ENCODE measurements at regions not wholly inside any gene's neighbourhood (a gene's known extent, or its start where the extent isn't known, plus 50 kb on each side); places are given as distances from the start of the nearest gene placed in this dataset.

- no peak overlapping the region for H3K4me3 ChIP-seq (ENCODE audit: low read depth, low read length)
- H3K4me1 ChIP-seq (ENCODE audit: control insufficient read depth, insufficient read depth, low read length): no peaks in the 10 kb centered on the region
- no peaks in the 10 kb centered on the region for H3K36me3 ChIP-seq (ENCODE audit: control insufficient read depth, insufficient read depth, low read length)
- H3K27ac ChIP-seq (ENCODE audit: low read depth, low read length): no peak overlapping the region
- H3K9ac ChIP-seq (ENCODE audit: low read depth, low read length): no peak overlapping the region
- H3K9me3 ChIP-seq (ENCODE audit: control insufficient read depth, insufficient read depth, low read length): no peaks in the 10 kb centered on the region
- H3K27me3 ChIP-seq (ENCODE audit: control insufficient read depth, insufficient read depth, low read length): no peaks in the 10 kb centered on the region
Observed at GRCh38 chr9:109880276-109881169, 100.5 kb downstream of the PALM2AKAP2 start.

GRCh38 chr9:109883623-109884022, 103.6 kb downstream of the PALM2AKAP2 start:
- Histone ChIP-seq H3K27ac (ENCODE audit: low read depth, low read length) (no peak overlapping the region), H3K9me3 (ENCODE audit: control insufficient read depth, insufficient read depth, low read length) (no peaks in the 10 kb centered on the region), H3K4me1 (ENCODE audit: control insufficient read depth, insufficient read depth, low read length) (0 out of 2 replicates have a peak, but pooled peaks cover 6% of the 10 kb centered on the region), H3K9ac (ENCODE audit: low read depth, low read length) (no peak overlapping the region), H3K4me3 (ENCODE audit: low read depth, low read length) (no peak overlapping the region), H3K27me3 (ENCODE audit: control insufficient read depth, insufficient read depth, low read length) (no peaks in the 10 kb centered on the region), H3K36me3 (ENCODE audit: control insufficient read depth, insufficient read depth, low read length) (no peaks in the 10 kb centered on the region)

DNA sequence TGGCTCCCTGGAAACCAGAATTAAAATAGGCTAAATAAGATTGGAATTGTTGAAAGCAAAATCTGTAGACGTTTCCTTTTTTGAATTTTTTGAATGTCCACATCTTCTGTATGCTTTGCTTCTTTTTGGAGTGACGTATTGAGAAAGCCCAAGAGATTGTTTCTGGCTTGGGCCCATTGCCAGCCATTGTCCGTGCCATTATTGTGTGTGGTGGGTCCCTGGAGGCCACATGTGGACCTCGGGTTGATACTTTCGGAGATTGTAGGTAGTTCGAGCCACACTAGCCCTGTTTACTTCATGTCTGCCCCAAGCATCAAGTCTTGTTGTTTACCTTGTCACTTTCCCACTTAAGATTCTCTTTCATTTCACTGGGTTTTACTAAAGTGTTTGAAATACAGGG, 106.0 kb downstream of the PALM2AKAP2 start:
- Histone ChIP-seq H3K9me3 (ENCODE audit: control insufficient read depth, insufficient read depth, low read length) (no peaks in the 10 kb centered on the region), H3K27me3 (ENCODE audit: control insufficient read depth, insufficient read depth, low read length) (no peaks in the 10 kb centered on the region), H3K9ac (ENCODE audit: low read depth, low read length) (no peak overlapping the region), H3K4me3 (ENCODE audit: low read depth, low read length) (no peak overlapping the region), H3K36me3 (ENCODE audit: control insufficient read depth, insufficient read depth, low read length) (no peaks in the 10 kb centered on the region), H3K4me1 (ENCODE audit: control insufficient read depth, insufficient read depth, low read length) (0 out of 2 replicates have a peak, but pooled peaks cover 6% of the 10 kb centered on the region), H3K27ac (ENCODE audit: low read depth, low read length) (no peak overlapping the region)

- H3K9me3 ChIP-seq (ENCODE audit: control insufficient read depth, insufficient read depth, low read length): no peaks in the 10 kb centered on the region
- 0 out of 2 replicates have a peak, but pooled peaks cover 6% of the 10 kb centered on the region for H3K4me1 ChIP-seq (ENCODE audit: control insufficient read depth, insufficient read depth, low read length)
- H3K9ac ChIP-seq (ENCODE audit: low read depth, low read length): no peak overlapping the region
- H3K27ac ChIP-seq (ENCODE audit: low read depth, low read length): no peak overlapping the region
- no peaks in the 10 kb centered on the region for H3K36me3 ChIP-seq (ENCODE audit: control insufficient read depth, insufficient read depth, low read length)
- H3K27me3 ChIP-seq (ENCODE audit: control insufficient read depth, insufficient read depth, low read length): no peaks in the 10 kb centered on the region
- no peak overlapping the region for H3K4me3 ChIP-seq (ENCODE audit: low read depth, low read length)
Observed at GRCh38 chr9:109886617-109887016, 106.6 kb downstream of the PALM2AKAP2 start.

DNA sequence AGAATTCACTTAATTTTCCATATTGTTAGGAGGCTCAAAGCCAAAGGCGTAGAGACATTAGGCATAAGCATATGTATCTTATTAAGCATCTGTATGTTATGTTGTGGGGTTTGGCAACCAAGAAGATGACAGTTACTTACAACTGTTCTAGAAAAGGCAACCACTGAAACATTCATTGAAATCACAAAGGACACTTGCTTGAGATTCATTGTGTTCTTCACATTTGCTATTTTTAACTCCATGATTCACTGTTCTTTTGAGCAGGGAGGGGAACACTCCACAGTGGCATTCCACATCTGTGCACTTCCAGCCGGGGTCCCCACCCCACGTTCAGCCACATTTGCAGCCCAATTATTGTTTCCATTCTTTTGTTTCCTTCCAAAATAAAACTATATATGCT, 107.1 kb downstream of the PALM2AKAP2 start:
- no peak overlapping the region for H3K9ac ChIP-seq (ENCODE audit: low read depth, low read length)
- H3K4me3 ChIP-seq (ENCODE audit: low read depth, low read length): no peak overlapping the region
- H3K36me3 ChIP-seq (ENCODE audit: control insufficient read depth, insufficient read depth, low read length): no peaks in the 10 kb centered on the region
- no peaks in the 10 kb centered on the region for H3K9me3 ChIP-seq (ENCODE audit: control insufficient read depth, insufficient read depth, low read length)
- H3K27ac ChIP-seq (ENCODE audit: low read depth, low read length): no peak overlapping the region
- H3K27me3 ChIP-seq (ENCODE audit: control insufficient read depth, insufficient read depth, low read length): no peaks in the 10 kb centered on the region
- H3K4me1 ChIP-seq (ENCODE audit: control insufficient read depth, insufficient read depth, low read length): 0 out of 2 replicates have a peak, but pooled peaks cover 6% of the 10 kb centered on the region

DNA sequence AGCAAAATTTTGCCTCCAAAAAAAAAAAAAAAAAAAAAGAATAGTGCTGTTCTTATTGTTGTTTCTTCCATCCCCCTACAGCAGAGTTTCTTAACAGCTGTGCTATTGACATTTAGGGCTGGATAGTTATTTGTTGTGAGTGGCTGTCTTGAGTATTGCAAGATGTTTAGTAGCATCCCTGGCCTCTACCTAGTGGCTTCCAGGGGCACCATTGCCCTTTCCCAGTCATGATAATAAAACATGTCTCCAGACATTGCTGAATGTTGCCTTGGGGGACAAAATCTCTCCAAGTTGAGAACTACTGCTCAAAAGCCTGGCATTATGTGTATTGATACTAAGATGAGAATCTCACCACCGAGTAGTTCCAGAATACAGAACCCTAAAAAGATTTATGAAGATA, 108.7 kb downstream of the PALM2AKAP2 start:
- H3K4me3 ChIP-seq (ENCODE audit: low read depth, low read length): no peak overlapping the region
- no peak overlapping the region for H3K27ac ChIP-seq (ENCODE audit: low read depth, low read length)

GRCh38 chr9:109889456-109889855, 109.5 kb downstream of the PALM2AKAP2 start:
- Histone ChIP-seq H3K4me1 (ENCODE audit: control insufficient read depth, insufficient read depth, low read length) (0 out of 2 replicates have a peak, but pooled peaks cover 6% of the 10 kb centered on the region), H3K4me3 (ENCODE audit: low read depth, low read length) (no peak overlapping the region), H3K36me3 (ENCODE audit: control insufficient read depth, insufficient read depth, low read length) (no peaks in the 10 kb centered on the region), H3K9ac (ENCODE audit: low read depth, low read length) (no peak overlapping the region), H3K9me3 (ENCODE audit: control insufficient read depth, insufficient read depth, low read length) (no peaks in the 10 kb centered on the region), H3K27me3 (ENCODE audit: control insufficient read depth, insufficient read depth, low read length) (no peaks in the 10 kb centered on the region), H3K27ac (ENCODE audit: low read depth, low read length) (no peak overlapping the region)

More for the DNA sequence above, 108.7 kb downstream of the PALM2AKAP2 start:
- Histone ChIP-seq H3K9me3 (ENCODE audit: control insufficient read depth, insufficient read depth, low read length) (no peaks in the 10 kb centered on the region), H3K9ac (ENCODE audit: low read depth, low read length) (no peak overlapping the region), H3K27me3 (ENCODE audit: control insufficient read depth, insufficient read depth, low read length) (no peaks in the 10 kb centered on the region), H3K4me1 (ENCODE audit: control insufficient read depth, insufficient read depth, low read length) (0 out of 2 replicates have a peak, but pooled peaks cover 6% of the 10 kb centered on the region), H3K36me3 (ENCODE audit: control insufficient read depth, insufficient read depth, low read length) (no peaks in the 10 kb centered on the region)

- Histone ChIP-seq H3K27me3 (ENCODE audit: control insufficient read depth, insufficient read depth, low read length) (no peaks in the 10 kb centered on the region), H3K9ac (ENCODE audit: low read depth, low read length) (no peak overlapping the region), H3K27ac (ENCODE audit: low read depth, low read length) (no peak overlapping the region), H3K36me3 (ENCODE audit: control insufficient read depth, insufficient read depth, low read length) (no peaks in the 10 kb centered on the region), H3K9me3 (ENCODE audit: control insufficient read depth, insufficient read depth, low read length) (no peaks in the 10 kb centered on the region), H3K4me3 (ENCODE audit: low read depth, low read length) (no peak overlapping the region), H3K4me1 (ENCODE audit: control insufficient read depth, insufficient read depth, low read length) (no peaks in the 10 kb centered on the region)
Observed at GRCh38 chr9:109893241-109893640, 113.2 kb downstream of the PALM2AKAP2 start.

DNA sequence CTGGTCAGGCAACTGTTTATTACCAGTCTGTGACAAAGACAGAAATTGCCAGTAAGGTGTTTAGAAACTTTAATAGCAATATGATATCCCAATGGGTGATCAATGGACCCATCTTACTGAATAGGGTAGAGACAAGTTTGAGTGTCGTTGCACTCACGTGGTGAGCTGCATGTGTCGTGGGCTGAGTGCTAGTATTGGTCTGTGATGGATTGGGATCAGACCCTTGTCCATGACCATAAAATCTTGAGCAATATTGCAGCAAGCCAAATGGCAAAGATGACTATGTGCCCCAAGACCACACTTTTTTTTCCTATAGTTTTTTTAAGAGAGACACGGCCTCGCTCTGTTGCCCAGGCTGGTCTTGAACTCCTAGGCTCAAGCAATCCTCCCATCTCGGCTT, 114.5 kb downstream of the PALM2AKAP2 start:
- no peak overlapping the region for H3K27ac ChIP-seq (ENCODE audit: low read depth, low read length)
- no peak overlapping the region for H3K9ac ChIP-seq (ENCODE audit: low read depth, low read length)
- H3K9me3 ChIP-seq (ENCODE audit: control insufficient read depth, insufficient read depth, low read length): no peaks in the 10 kb centered on the region
- no peaks in the 10 kb centered on the region for H3K36me3 ChIP-seq (ENCODE audit: control insufficient read depth, insufficient read depth, low read length)
- no peak overlapping the region for H3K4me3 ChIP-seq (ENCODE audit: low read depth, low read length)
- H3K27me3 ChIP-seq (ENCODE audit: control insufficient read depth, insufficient read depth, low read length): no peaks in the 10 kb centered on the region
- H3K4me1 ChIP-seq (ENCODE audit: control insufficient read depth, insufficient read depth, low read length): no peaks in the 10 kb centered on the region

GRCh38 chr9:109894921-109895758, 115.1 kb downstream of the PALM2AKAP2 start:
- Histone ChIP-seq H3K27ac (ENCODE audit: low read depth, low read length) (no peak overlapping the region), H3K9me3 (ENCODE audit: control insufficient read depth, insufficient read depth, low read length) (no peaks in the 10 kb centered on the region), H3K27me3 (ENCODE audit: control insufficient read depth, insufficient read depth, low read length) (no peaks in the 10 kb centered on the region), H3K4me1 (ENCODE audit: control insufficient read depth, insufficient read depth, low read length) (no peaks in the 10 kb centered on the region), H3K9ac (ENCODE audit: low read depth, low read length) (no peak overlapping the region), H3K36me3 (ENCODE audit: control insufficient read depth, insufficient read depth, low read length) (no peaks in the 10 kb centered on the region), H3K4me3 (ENCODE audit: low read depth, low read length) (no peak overlapping the region)

GRCh38 chr9:109901201-109901600, 121.2 kb downstream of the PALM2AKAP2 start:
- H3K27me3 ChIP-seq (ENCODE audit: control insufficient read depth, insufficient read depth, low read length): no peaks in the 10 kb centered on the region
- no peak overlapping the region for H3K9ac ChIP-seq (ENCODE audit: low read depth, low read length)
- no peak overlapping the region for H3K27ac ChIP-seq (ENCODE audit: low read depth, low read length)

More at GRCh38 chr9:109901201-109901600, 121.2 kb downstream of the PALM2AKAP2 start:
- H3K9me3 ChIP-seq (ENCODE audit: control insufficient read depth, insufficient read depth, low read length): no peaks in the 10 kb centered on the region
- no peaks in the 10 kb centered on the region for H3K36me3 ChIP-seq (ENCODE audit: control insufficient read depth, insufficient read depth, low read length)
- H3K4me3 ChIP-seq (ENCODE audit: low read depth, low read length): no peak overlapping the region
- H3K4me1 ChIP-seq (ENCODE audit: control insufficient read depth, insufficient read depth, low read length): no peaks in the 10 kb centered on the region

All from HUES48 (cell line).